Activated CD8-positive, alpha-beta T cell treated with anti-CD3 and anti-CD28 coated beads, Interleukin-2, amount 10 ng/mL, durations not matched to agents 7 days and 5 days (primary cell): ENCODE measurements at regions not wholly inside any gene's neighbourhood (a gene's known extent, or its start where the extent isn't known, plus 50 kb on each side); places are given as distances from the start of the nearest gene placed in this dataset.
"Not testable (repeated sequence)": the region's sequence is repeated elsewhere in the genome, so short reads cannot be mapped to it uniquely, and the experiment has no call there.

Experiments
- ATAC-seq: fragments of 150-1000 bp; cut with Tn5 transposase; one replicate; pipeline ENCODE4 v1.10.0; 2021; ENCODE audit warnings: moderate library complexity
- CTCF ChIA-PET: fragments of 350-600 bp; sonication (Branson Sonifier 250); formaldehyde crosslinking; loops from one replicate; lab custom pipeline; 2021; ENCODE audit warnings: antibody characterized with exemption; lab: Charles Lee
- POLR2A ChIA-PET: fragments of 350-600 bp; sonication (Branson Sonifier 250); formaldehyde crosslinking; loops from one replicate; lab custom pipeline; 2021; ENCODE audit warnings: antibody characterized with exemption; lab: Charles Lee
- DNase-seq: peaks from one replicate; pipeline ENCODE4 v3.0.0-alpha.2; 2020
- H3K27ac Mint-ChIP-seq: one replicate; pipeline ENCODE4 v1.8.0; 2021; ENCODE audit warnings: mild to moderate bottlenecking, mixed read lengths
- H3K27me3 Mint-ChIP-seq: one replicate; pipeline ENCODE4 v1.8.0; 2021; ENCODE audit warnings: low read depth, mixed read lengths
- H3K36me3 Mint-ChIP-seq: one replicate; pipeline ENCODE4 v1.8.0; 2021; ENCODE audit warnings: low read depth, mixed read lengths
- H3K4me1 Mint-ChIP-seq: one replicate; pipeline ENCODE4 v1.8.0; 2021; ENCODE audit warnings: low read depth, mixed read lengths
- H3K4me3 Mint-ChIP-seq: one replicate; pipeline ENCODE4 v1.8.0; 2021; ENCODE audit warnings: mild to moderate bottlenecking, mixed read lengths
- H3K9me3 Mint-ChIP-seq: one replicate; pipeline ENCODE4 v1.8.0; 2022; ENCODE audit warnings: mixed read lengths; ENCODE audit not compliant: insufficient read depth

DNA sequence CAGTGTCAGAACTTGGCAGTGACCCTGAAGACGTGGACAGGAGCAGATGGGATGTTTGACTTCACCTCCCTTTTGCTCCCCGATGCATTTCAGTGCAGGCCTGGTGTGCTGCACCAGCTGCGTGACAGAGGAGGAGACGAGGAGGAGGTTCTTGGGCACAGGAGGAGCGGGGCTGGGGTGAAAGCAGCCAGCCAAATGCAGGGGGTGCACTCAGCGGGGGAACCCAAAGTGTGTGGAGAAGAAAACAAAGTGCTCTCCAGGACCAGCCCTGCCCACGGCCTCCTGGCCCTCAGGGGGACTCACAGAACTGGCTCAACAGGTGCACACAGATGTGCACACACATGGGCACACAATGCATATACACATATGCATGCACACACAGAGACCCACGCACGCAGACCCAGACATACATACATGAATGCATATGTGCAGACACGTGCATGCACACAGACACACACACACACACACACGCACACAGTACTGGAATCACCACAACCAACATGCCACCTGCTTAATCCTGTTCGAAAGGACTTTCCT is 91.7 kb upstream of the SFSWAP start:
- POLR2A ChIA-PET: no interaction called here

DNA sequence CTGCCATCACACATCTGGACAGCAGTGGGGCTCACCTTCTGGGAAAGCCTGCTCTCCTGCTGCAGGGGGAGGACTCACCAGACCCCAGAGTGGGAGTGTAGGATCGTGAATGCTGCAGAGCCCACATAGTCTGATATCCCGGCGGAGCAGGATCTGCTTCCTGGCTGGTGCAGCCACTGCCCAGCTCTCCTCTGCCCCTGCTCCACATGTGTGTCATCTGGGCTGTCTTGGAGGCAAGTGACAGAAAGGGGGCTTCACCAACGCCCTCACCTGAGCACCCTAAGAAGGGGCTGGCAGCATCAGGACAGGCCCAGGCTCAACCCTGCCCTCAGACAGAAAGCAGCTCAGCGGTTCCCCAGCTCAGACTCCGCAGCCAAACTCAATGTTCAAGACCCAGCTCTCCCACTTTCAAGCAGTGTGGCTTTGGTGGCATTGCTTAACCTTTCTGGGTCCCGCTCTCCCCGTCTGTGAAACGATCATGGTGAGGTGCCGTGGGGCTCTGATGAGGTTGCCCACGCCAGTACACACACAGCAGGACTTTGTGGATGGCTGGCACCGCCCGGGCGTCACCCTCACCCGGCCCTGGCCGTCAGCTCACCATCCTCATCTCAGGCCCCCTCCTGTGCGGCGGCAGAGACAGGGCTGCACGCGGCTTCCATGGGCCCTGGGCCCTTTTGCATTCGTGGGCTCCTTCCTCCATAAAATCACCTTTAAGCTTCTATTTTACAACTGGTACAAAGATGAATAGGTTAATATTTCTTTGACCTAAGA is 91.0 kb upstream of the SFSWAP start:
- Mint-ChIP-seq H3K27ac (no peak overlapping the region), H3K4me1 (no peaks in the 10 kb centered on the region), H3K4me3 (no peak overlapping the region), H3K36me3 (no peaks in the 10 kb centered on the region), H3K27me3 (peaks cover 2% of the 10 kb centered on the region), H3K9me3 (no peaks in the 10 kb centered on the region)
- CTCF ChIA-PET: no interaction called here
- POLR2A ChIA-PET: interaction anchor here (0.5 kb wide), 1 partner anchor 516 kb away, joined by 3 read pairs; no protein-coding TSS in a partner anchor
- DNase-seq: no peak
- no peak for ATAC-seq

More for the DNA sequence above, 91.7 kb upstream of the SFSWAP start:
- Mint-ChIP-seq H3K9me3 (no peaks in the 10 kb centered on the region), H3K27ac (no peak overlapping the region), H3K4me1 (no peaks in the 10 kb centered on the region), H3K36me3 (no peaks in the 10 kb centered on the region), H3K27me3 (peaks cover 2% of the 10 kb centered on the region), H3K4me3 (no peak overlapping the region)
- no peak for ATAC-seq
- no peak for DNase-seq
- CTCF ChIA-PET: no interaction called here

DNA sequence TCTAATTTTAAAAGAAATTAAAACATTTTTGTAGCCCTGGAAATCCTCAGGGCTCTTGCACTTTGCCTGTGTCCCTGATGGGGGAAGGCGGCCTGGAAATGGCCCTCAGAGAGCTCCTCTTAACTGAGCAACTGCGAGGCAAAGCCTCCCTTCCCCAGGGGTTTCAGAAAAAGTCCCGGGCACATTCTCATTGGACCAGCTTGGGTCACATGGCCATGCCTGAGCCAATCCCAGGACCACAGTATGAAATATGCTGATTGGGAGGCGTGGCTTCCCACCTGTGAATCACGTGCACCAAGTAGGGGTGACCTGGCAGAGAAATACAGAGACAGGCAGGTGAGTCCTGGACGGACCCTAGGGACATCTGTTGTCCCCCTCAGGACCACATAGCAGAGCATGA is 90.4 kb upstream of the SFSWAP start:
- DNase-seq (no peak), ATAC-seq (no peak)
- Mint-ChIP-seq H3K9me3 (no peaks in the 10 kb centered on the region), H3K36me3 (no peaks in the 10 kb centered on the region), H3K27me3 (peaks cover 2% of the 10 kb centered on the region), H3K27ac (no peak overlapping the region), H3K4me3 (no peak overlapping the region), H3K4me1 (no peaks in the 10 kb centered on the region)
- ChIA-PET POLR2A (no interaction called here), CTCF (no interaction called here)

DNA sequence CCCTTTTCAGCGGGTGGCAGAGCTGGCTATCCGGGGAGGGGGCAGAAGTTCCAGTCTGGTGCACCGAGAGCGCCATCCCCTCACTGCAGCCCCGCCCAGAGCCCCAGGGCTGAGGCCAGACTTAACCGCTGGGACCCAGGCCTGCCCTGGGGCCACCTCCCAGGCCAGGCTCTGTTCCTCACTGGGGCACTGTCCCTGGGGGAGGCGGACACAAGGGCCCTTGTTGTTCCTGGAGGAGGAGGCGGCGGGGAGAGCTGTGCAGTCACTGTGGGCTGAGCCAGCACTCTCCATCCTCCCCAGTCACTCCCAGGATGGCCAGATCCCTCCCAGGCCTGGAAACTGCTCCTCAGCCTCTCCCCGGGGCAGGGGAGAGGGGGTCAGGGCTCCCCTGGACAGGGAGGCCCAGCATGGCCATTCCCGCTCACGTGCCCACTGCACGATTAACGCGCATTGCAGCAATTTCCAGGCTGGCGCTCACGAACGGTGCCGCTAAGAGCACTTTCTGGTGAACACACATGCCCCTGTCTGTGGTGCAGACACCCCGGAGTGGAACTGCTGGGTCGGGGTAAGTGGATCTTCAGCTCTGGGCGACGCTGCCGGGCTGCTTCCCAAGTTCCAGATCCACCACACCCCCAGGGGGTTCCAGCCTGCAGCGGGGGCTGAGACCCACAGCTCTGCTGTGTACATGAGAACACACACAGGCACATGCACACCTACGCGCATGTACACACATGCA is 89.8 kb upstream of the SFSWAP start:
- DNase-seq (no peak), ATAC-seq (no peak)
- Mint-ChIP-seq H3K9me3 (no peaks in the 10 kb centered on the region), H3K4me3 (no peak overlapping the region), H3K4me1 (no peaks in the 10 kb centered on the region), H3K36me3 (no peaks in the 10 kb centered on the region), H3K27me3 (peaks cover 2% of the 10 kb centered on the region), H3K27ac (no peak overlapping the region)
- ChIA-PET CTCF (no interaction called here), POLR2A (interaction anchor here (0.9 kb wide), 1 partner anchor 17 kb away, joined by 4 read pairs; no protein-coding TSS in a partner anchor)

DNA sequence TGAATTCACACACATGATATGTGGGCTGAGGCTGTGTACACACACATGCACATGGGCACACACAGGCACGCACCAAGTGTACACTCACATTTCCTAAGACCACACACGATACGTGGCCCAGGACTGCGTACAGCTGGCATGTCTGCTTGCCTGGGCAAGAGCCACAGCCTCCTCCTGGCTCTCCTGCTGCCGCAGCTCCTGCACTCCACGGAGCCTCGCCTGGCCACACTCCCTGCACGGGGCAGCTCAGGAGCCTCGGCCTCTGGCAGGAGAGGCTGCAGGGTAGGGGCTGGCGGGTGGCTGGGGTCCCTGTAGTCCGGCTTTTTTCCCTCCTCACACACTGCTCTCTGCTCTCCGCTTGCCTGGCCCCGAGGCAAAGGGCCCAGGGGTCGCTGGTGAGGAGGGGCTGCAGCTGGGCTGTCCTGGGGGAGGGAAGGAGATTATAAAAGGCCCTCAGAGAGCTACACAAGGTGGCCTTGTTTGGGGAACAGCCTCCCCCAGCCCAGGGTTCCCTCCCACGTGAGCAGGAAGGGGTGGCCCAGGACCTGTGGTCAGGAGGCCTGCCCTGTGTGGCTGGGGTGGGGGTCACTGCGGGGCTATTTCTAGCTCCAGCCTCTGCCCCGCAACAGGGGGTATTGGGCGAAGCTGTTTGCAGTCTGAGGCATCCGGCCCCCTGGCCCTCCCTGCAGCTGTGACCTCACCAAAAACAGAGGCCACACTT is 89.0 kb upstream of the SFSWAP start:
- H3K36me3 Mint-ChIP-seq: no peaks in the 10 kb centered on the region
- ChIA-PET CTCF (no interaction called here), POLR2A (interaction anchor here (0.9 kb wide), 1 partner anchor 18 kb away, joined by 4 read pairs; no protein-coding TSS in a partner anchor)
- DNase-seq (no peak), ATAC-seq (no peak)
- H3K9me3 Mint-ChIP-seq: no peaks in the 10 kb centered on the region
- no peaks in the 10 kb centered on the region for H3K4me1 Mint-ChIP-seq
- peaks cover under 1% of the 10 kb centered on the region for H3K27me3 Mint-ChIP-seq
- H3K4me3 Mint-ChIP-seq: no peak overlapping the region
- H3K27ac Mint-ChIP-seq: no peak overlapping the region

DNA sequence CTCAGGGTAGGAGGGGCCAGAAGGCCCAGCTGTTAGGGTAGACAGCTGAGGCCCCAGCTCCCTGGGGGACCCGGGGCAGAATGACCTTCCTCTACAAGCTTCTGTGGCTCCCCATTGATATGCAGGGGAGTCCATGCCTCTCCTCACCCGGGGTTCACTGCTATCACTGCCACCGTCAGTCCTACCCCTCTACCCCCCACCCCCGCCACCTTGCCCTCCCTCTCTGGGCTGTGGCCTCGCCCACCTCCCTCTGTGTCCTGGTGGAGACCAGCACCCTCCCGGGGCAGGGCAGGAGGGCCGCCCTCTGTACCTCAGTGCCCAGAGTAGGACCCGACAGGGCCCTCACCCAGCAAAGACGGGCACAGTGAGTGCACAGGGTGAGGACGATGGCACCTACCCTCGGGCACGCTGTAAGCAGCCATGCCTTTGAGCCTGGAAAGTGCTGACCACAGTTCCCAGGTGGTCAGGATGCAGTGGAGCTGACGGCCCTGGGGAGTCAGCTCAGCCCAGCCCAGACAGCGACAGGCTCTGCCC is 88.4 kb upstream of the SFSWAP start:
- Mint-ChIP-seq H3K36me3 (no peaks in the 10 kb centered on the region), H3K4me1 (no peaks in the 10 kb centered on the region), H3K9me3 (no peaks in the 10 kb centered on the region), H3K27ac (no peak overlapping the region), H3K4me3 (no peak overlapping the region), H3K27me3 (no peaks in the 10 kb centered on the region)
- POLR2A ChIA-PET: no interaction called here
- ATAC-seq (no peak), DNase-seq (no peak)
- CTCF ChIA-PET: no interaction called here

DNA sequence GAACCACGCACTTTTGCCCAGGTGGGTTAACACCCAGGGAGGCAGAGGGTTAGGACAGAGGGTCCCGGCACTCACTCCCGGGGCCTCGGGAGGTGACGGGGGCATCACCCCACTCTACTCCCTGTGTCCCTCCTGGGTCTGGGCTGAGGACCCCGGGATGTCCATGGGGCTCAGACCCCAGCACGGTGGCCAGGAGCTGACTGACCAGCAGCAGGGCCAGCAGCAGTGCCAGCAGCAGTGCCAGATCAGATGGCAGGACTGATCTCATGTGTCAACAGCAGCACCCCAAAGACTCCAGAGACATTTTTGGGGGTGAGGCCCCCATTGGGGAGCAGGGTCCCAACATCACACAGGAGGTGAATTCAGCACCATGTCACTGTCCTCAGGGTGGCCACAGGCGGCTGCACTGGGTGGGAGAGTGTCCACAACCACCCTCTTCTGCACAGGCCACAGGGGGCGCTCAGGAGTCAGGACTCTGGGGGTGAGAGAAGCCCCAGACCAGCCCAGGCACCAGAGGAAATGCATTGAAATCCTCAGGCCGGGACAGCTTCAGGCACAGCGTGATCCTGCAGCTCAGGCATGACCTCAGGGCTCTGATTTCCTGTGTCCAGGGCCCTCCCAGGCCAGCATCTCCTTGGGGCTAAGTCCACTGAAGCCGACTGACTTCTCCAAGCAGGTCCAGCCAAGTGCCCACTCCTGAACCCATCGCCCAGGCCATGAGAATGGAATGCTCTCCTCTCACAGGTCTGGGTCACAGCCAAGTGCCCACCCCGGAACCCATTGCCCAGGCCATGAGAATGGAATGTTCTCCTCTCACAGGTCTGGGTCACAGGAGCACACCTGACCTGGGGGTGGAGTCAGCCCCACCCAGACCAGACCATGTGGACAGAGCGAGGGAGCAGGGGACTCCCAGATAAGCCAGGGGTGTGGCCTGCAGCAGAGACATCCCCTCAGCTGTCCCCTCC is 87.2 kb upstream of the SFSWAP start:
- DNase-seq, ATAC-seq, CTCF ChIA-PET, POLR2A ChIA-PET, H3K27me3 Mint-ChIP-seq, H3K4me1 Mint-ChIP-seq, H3K4me3 Mint-ChIP-seq, H3K27ac Mint-ChIP-seq, H3K36me3 Mint-ChIP-seq, H3K9me3 Mint-ChIP-seq: not testable (repeated sequence)

DNA sequence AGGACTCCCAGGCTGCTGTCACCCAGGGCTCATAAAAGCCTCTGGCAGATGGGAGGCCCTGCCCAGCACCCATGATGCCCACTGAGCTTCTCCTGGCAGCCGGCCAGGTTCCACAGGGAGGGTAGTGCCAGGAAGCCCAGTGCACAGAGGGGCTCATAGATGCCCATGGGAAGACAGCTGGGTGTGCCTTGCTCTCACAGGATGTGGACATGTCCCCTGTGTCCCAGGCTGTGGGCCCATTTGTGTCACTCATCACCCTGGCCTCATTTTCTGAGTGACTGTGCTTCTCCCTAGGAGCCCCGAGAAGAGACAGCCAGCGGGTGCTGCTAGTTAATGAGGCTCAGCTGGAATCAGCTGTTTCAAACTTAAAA is 86.5 kb upstream of the SFSWAP start:
- H3K4me3 Mint-ChIP-seq, POLR2A ChIA-PET, H3K27ac Mint-ChIP-seq, DNase-seq, H3K4me1 Mint-ChIP-seq, H3K27me3 Mint-ChIP-seq, ATAC-seq, H3K36me3 Mint-ChIP-seq, CTCF ChIA-PET, H3K9me3 Mint-ChIP-seq: not testable (repeated sequence)

DNA sequence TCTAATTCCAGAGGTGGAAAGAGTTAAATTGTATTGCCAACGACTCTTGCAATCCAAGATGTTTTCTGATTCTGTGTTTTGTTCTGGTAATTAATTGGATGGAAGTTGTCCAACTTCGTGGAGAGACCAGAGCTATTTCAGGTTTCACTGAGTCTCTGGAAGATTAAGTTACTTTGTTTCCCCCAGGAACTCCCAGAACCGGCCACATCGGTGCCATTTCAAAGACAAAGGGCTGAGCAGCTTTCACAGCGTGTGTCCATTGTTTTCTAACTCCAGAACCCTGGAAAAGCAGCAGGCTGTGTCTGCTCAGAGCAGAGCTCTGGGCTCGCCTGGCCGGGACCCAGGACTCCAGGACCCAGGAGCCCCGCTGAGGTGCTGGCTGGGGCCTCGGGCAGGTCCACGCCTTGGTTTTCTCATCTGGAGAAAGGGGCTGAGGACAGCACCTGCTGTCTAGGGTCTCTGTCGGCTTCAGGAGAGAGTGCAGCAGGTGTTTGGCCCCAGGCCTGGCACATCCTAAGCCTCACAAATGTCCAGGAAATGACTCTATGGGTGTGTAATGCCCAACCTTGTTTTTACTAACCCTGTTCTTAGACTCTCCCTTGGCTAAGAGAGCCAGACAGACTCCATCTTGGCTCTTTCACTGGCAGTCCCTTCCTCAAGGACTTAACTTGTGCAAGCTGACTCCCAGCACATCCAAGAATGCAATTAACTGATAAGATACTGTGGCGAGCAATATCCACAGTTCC is 86.0 kb upstream of the SFSWAP start:
- DNase-seq, CTCF ChIA-PET, H3K36me3 Mint-ChIP-seq, ATAC-seq, H3K4me3 Mint-ChIP-seq, H3K27me3 Mint-ChIP-seq, H3K9me3 Mint-ChIP-seq, H3K4me1 Mint-ChIP-seq, POLR2A ChIA-PET: not testable (repeated sequence)
- peak overlapping the region; percentile 61 for H3K27ac Mint-ChIP-seq

DNA sequence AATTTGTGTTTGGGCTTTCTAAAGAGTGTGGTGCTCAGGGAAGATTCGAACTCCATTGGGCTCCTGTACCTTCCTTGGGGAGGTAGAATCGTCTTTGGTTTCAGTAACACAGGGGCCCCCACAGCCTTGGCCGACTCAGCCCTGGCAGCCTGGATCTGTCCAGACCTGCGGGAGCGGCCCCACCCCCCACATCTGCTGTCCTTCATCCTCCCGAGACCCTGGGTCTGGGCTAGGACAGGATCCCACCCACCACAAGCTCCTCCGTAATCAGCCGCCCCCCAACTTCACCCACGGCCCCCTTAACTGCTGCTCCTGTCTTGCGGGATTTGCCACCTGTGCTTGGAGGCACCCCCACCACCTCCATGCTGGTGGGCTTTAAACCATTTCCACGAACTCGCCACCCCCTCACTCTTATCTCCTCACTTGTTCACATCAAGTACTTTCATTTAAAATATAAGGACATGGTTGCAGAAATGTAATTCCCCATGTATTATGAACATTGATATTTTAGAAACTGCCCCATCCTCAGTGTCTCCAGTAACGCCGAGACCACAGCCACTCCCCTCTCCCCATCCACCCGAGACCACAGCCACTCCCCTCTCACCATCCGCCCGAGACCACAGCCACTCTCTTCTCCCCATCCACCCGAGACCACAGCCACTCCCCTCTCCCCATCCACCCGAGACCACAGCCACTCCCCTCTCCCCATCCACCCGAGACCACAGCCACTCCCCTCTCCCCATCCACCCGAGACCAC is 84.7 kb upstream of the SFSWAP start:
- peak overlapping the region; percentile 15 for H3K27ac Mint-ChIP-seq
- H3K9me3 Mint-ChIP-seq, H3K4me3 Mint-ChIP-seq, H3K36me3 Mint-ChIP-seq, POLR2A ChIA-PET, H3K27me3 Mint-ChIP-seq, DNase-seq, CTCF ChIA-PET, ATAC-seq, H3K4me1 Mint-ChIP-seq: not testable (repeated sequence)
